ENCODE measurements at regions not wholly inside any gene's neighbourhood (a gene's known extent, or its start where the extent isn't known, plus 50 kb on each side); places are given as distances from the start of the nearest gene placed in this dataset.

GRCh38 chr6:125499535-125499934 lies 197.8 kb upstream of the HDDC2 start:
- TF ChIP-seq CTCF (conservative IDR thresholded peaks at IDR 0.05; ENCODE audit: low read depth, low read length), result no peak
- no peak for TF ChIP-seq EZH2 (IDR thresholded peaks at IDR 0.05; ENCODE audit: borderline replicate concordance, low read depth, low read length, poor library complexity, severe bottlenecking)
